ENCODE measurements at regions not wholly inside any gene's neighbourhood (a gene's known extent, or its start where the extent isn't known, plus 50 kb on each side); places are given as distances from the start of the nearest gene placed in this dataset.
A peak's percentile ranks its signal among the peaks of the same experiment; 100 is the strongest.

DNA sequence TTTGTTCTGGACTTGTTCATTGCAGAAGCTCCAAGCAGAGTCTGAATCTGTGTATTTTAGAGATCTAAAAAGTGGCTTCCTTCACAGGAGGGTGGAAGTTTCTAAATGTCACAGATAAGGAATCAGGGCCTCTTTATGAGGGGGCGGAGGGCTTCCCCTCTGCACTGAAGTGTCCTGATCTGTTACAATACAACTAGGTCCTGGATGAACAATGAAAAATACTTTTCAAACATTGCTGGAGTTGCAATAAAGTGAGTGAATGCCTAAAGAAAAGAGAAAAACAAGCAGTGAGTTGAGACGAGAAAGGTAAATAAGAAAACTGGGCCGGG lies 179.3 kb upstream of the HDAC4 start:
- DNase-seq = no peak

- DNase-seq = no peak
Measured at GRCh38 chr2:239579524-239580198, 178.8 kb upstream of the HDAC4 start.

GRCh38 chr2:239579081-239579480 lies 178.3 kb upstream of the HDAC4 start:
- no peak for DNase-seq

GRCh38 chr2:239578381-239578780 lies 177.6 kb upstream of the HDAC4 start:
- DNase-seq = no peak

GRCh38 chr2:239577935-239578334 lies 177.1 kb upstream of the HDAC4 start:
- no peak for DNase-seq

GRCh38 chr2:239576784-239577685 lies 176.2 kb upstream of the HDAC4 start:
- DNase-seq = no peak

DNA sequence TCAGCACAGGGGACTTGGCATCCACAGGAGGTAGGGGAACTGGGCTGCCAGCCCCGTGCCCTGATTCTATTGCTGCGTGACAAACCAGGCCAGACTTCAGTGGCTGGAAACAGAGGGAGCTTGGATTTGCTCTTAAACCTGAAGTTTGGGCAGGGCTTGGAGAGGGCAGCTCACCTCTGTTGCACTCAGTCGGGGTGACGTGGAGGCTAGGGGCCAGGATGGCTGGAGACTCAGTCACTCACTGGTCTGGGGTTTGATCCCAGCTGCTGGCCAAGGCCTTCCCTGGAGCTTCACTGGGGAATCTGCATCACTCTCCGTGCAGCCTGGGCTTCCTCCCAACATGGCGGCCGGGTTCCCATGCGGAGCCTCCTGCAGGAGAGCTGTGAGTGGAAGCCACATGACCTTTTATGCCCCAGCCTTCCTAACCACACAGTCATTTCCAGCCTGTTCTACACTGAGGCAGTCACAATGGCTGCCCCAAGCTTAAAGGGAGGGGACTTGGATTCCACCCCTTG lies 175.2 kb upstream of the HDAC4 start:
- DNase-seq = no peak

DNA sequence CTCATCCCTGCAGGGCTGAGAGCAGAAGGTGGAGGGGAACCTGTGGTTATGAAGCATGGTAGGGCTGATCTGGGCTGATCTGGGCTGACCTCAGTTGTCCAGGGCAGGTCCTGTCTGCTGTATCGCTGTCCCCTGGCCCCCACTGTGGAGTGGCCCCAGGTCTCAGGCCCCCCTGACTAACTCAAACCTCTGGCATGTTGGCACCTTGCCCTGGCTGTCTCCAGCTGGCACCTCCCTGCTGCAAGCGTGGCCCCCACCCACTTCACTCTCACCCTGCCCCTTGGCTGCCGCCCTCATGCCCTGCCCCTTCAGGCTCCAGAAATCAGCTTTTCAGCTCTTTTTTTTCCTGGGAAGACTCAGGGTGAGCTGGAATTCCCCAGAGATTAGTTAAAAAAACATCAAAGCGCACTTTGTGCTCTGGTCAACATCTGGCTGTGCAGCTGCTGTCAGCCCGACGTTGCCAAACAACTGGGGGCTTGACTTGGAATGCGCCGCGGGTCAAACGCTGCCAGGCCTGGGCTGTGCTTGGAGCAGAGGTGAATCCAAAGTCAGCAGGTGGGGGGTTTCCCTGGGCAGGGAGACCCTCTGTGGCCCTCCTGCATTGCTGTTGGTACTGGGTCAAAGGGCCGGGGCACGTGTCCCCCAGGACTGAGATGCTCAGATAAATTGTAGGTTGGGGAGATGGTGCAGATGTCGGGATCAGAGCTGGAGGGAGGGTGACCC lies 173.8 kb upstream of the HDAC4 start:
- DNase-seq = no peak

GRCh38 chr2:239574054-239574433 lies 173.2 kb upstream of the HDAC4 start:
- DNase-seq = no peak

- no peak for DNase-seq
Measured at GRCh38 chr2:239570971-239571520, 170.2 kb upstream of the HDAC4 start.

- DNase-seq = no peak
Measured at GRCh38 chr2:239570216-239570925, 169.6 kb upstream of the HDAC4 start.

DNA sequence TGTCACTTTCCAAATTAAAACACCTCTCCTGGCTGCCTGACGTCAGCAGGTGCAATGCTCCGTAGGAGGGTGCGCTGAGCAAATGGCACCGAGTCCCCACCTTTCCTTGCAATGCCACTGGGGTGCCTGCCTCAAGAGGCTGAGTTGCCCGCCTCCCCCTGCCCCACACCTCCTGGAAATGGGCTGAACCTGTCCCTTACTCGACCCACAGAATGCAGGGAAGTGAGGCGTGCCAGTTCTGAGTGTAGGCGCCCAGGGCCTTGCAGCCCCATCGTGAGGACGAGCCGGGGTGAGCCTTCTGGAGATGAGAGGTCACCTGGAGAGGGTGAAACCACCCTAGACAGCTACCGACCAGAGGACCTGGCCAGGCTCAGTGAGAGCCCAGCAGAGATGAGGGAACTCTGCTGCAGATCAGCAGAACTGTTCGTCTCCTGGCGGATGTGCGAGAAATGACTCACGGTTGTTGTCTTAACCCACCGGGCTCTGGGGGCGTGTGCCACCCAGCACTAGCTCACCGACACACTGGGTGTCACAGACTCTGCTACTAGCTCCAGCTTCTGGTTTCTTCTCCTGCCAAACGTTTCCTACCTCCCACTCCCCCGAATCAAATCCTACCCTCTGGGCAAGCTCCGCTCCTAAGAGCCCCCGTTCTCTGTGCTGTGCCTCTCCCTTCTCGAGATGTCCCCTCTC lies 168.7 kb upstream of the HDAC4 start:
- no peak for DNase-seq

DNA sequence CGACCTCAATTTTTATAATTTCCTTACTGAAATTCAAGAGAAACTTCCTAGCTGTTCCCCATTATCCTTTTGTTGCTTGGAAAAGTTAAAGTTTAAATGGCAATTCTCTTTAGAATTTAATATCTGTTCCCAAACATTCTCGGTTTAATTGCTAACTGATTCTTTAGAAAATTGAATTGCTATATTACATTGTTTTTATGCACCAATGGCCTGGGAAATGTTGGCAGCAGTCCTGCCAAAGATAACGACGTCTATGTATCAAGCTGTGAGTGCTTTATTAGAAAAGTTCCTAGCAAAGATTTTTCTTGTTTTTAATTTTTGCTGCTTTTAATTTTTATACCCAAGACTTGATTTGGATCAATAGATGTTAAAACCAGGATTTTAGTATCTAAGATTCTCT lies 167.8 kb upstream of the HDAC4 start:
- no peak for DNase-seq

DNA sequence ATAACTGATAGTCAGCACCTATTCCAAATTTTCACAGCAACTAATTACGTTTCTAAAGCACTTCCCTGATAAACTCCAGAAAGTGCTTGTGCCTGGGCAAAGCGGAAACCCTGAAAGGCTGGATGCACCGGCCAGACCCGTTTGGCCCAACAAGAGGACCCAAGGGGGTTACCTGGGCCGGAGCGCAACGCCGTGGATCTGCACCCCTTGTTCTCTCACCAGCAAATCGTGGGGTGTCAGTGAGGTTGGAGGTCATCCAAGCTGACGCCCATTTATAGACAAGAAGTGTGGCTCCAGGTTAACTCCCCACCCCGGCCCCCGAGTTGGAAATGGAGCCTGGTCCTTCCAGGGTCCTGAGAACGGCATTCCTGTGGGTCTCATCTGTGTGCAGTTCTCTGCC lies 167.0 kb upstream of the HDAC4 start:
- no peak for DNase-seq

DNA sequence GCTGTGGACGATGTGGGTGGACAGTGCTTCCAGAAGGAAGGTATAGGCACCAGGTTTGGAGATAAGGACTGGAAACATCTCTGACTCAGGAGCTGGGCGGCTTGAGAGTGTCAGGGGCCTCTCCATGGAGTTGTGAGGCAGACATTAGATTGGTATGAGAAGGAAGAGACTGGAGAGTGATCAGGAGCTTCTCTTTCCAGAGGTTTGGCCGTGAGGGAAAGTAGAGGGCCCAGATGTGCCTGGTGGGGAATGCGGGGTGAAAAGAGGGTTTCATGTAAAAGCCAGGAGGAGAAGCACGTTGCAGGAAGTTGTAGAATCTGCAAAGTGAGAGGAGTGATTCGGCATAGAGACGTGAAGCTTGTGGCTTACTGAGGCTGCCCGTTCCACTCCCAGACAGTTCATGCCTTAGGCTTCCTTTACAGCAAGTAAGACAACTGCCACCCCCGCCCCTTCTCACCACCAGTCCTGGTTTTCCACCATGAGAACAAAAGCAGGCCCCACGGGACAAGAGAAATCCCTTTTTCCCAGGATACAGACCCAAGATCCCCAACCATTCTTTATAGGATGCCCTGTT lies 166.3 kb upstream of the HDAC4 start:
- no peak for DNase-seq

DNA sequence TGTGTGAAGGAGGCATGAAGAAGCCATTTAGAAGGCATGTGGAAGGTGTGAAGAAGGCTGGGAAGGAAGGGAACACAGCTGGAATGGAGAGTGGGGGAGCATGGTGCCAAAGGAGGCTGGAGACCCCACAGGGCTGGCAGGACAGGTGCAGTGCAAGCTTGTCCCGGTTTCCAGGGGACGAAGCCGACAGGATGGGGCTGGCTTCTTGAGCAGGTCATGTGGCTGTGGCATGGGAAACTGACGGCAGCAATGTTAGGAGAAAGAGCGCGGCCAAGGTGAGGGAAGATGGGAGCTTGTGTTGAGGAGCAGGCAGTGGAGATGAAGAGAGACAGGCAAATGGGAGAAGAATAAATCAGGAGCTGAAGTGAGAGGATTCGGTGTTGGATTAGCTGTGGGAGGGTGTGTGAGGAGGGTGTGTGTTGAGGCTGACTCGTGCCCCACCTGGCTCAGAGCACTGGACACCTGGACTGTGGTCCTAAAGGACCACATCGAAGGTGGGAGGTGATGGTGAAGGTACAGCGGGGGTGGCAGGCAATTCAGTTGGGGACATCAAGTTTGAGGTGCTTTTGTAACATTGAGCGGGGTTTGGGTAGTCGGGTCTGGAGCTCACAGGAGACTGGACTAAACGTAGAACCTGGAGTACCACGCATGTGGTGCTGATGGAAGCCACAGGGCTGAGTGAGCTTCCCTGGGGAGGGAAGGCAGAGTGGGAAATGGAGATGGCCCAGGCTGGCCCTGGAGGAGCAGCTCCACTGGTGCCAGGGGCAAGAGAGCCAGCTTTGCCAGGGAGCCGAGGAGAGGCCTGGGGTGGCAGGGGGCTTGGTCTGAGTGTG lies 165.6 kb upstream of the HDAC4 start:
- DNase-seq = no peak

DNA sequence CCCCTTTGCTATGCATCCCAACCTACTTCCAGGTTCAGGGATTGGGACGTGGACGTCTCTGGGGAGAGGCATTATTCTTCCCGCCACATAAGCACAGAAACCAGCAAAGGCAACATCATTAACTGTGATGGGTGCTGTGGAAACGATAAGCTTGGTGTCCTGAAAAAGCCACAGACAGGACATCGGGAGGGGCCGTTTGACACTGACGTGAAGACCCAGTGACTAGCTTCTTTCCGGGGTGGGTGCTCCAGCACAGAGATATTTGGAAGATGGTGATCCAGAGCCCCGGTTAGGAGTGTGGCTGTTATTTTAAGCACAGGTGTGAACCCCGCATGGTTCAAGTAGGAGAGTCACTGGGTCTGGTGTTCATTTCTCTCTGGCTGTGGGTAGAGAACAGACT lies 163.8 kb upstream of the HDAC4 start:
- DNase-seq = no peak

DNA sequence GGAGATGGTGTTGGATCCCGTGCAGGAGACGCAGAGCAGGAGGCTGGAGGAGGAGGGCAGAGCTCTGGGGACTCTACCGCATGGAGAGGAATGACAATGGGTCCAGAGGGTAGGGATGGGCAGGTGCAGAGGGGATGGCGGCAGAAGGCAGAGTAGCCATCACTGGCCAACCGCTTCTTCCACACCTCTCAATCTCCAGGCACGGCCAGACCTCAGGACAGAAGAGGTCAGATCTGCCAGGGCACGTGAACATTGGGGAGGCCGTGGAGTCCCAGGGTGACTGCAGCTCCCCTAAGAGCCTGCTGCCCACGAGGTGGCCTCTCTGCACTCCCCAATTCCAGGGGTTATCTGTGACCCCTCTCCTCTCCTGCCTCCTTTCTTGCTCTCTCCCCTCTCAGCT lies 162.7 kb upstream of the HDAC4 start:
- no peak for DNase-seq

GRCh38 chr2:239561446-239562001 lies 160.7 kb upstream of the HDAC4 start:
- peak; percentile 57 for DNase-seq

Data from fibroblast of skin of scalp (primary cell).